SK-N-SH (cell line): ENCODE measurements at regions not wholly inside any gene's neighbourhood (a gene's known extent, or its start where the extent isn't known, plus 50 kb on each side); places are given as distances from the start of the nearest gene placed in this dataset.

ENCODE experiments used
- CTCF ChIP-seq: fragments of 200-600 bp; sonication (generic); IDR thresholded peaks from 2 replicates; pipeline ENCODE4 v1.6.1; 2017; ENCODE audit warnings: antibody characterized with exemption, mild to moderate bottlenecking, moderate library complexity
- ELF1 ChIP-seq: IDR thresholded peaks from 2 replicates; pipeline ENCODE4 v1.4.0; 2012
- EP300 ChIP-seq, 2 experiments: IDR thresholded peaks; 2 replicates each; pipeline versions ENCODE4 v1.4.0 to v1.6.1; 2012; ENCODE audit warnings: borderline replicate concordance in 1 of 2, low read depth in 1 of 2, low read length in 1 of 2
- GABPA ChIP-seq: IDR thresholded peaks from 2 replicates; pipeline ENCODE4 v1.4.0; 2012; ENCODE audit warnings: low read depth, mild to moderate bottlenecking
- MXI1 ChIP-seq: IDR thresholded peaks from 2 replicates; pipeline ENCODE4 v1.6.1; 2012; ENCODE audit warnings: mild to moderate bottlenecking, low read depth, low read length, improper control_type of control experiment
- REST ChIP-seq: IDR thresholded peaks from 2 replicates; pipeline ENCODE4 v1.6.1; 2012; ENCODE audit warnings: mild to moderate bottlenecking, low read depth, low read length, moderate library complexity
- TEAD4 ChIP-seq: IDR thresholded peaks from 2 replicates; pipeline ENCODE4 v1.4.0; 2012; ENCODE audit warnings: mild to moderate bottlenecking, borderline replicate concordance; ENCODE audit not compliant: insufficient read depth
- USF1 ChIP-seq: IDR thresholded peaks from 2 replicates; pipeline ENCODE4 v1.4.0; 2012; ENCODE audit warnings: low read depth, borderline replicate concordance

- TF ChIP-seq CTCF (no peak), TEAD4 (no peak), REST (no peak), EP300 (IDR thresholded peaks at IDR 0.05; ENCODE audit: borderline replicate concordance in 1 of 2, low read depth in 1 of 2, low read length in 1 of 2) (no peak), GABPA (no peak), USF1 (no peak), MXI1 (no peak), ELF1 (no peak)
These were observed 1941.0 kb upstream of the RAG2 start for GRCh38 chr11:38538866-38539680.
